Daoy (cell line): ENCODE measurements at regions not wholly inside any gene's neighbourhood (a gene's known extent, or its start where the extent isn't known, plus 50 kb on each side); places are given as distances from the start of the nearest gene placed in this dataset.
"Not testable (repeated sequence)": the region's sequence is repeated elsewhere in the genome, so short reads cannot be mapped to it uniquely, and the experiment has no call there.

Experiments used
- DNase-seq: peaks from one replicate; pipeline ENCODE4 v3.0.0-alpha.2; 2015; ENCODE audit warnings: low read depth

DNA sequence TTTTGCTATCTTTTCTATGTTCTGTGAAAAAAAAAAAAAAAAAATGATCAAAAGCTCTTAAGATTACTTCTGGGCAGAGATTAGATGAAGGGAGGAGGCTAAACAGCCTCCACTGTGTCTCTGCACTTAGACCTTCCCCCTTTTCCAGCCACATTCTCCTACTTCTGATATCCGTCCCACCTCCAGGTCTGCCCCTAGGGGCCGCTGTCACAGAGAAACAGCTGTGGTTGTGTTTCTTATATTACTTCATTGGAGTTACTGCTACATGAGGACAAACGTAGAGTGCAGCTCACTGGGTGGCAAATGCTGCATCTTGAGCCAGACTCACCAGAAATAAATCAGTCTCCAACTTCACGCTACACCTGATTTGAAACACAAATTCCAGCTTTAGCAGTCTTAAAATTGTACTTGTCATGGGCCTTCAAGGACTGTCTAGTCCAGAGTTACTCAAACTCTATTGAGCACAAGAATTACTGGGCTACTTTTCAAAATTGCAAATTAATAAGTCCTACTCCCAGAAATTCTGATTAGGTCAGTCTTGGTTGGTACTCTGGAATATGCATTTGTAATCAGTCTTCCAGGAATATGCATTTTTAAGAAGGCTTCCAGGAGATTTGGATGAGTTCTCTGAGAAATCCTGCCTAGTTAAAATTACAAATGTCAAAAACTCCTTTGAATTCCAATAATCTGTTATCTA, 125.2 kb upstream of the PTBP2 start:
- DNase-seq = peak; percentile 66

DNA sequence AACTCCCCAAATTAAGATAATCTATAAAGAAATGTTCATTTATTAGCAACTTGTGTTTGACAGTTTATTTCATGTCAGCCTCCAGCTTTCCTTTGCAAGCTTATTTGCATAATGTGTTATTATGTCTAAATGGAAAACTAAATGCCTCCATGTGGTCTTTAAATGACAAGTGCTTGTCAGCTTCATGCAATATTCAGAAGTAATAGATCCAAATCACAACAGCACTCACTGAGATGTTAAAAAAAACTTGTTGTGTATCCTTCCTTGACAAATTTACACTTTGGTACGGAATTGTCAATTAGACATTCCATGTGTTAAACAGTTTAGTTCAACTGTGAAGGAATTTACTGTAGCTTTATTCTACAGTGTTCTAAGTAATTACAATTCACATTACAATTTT, 124.4 kb upstream of the PTBP2 start:
- no peak for DNase-seq

DNA sequence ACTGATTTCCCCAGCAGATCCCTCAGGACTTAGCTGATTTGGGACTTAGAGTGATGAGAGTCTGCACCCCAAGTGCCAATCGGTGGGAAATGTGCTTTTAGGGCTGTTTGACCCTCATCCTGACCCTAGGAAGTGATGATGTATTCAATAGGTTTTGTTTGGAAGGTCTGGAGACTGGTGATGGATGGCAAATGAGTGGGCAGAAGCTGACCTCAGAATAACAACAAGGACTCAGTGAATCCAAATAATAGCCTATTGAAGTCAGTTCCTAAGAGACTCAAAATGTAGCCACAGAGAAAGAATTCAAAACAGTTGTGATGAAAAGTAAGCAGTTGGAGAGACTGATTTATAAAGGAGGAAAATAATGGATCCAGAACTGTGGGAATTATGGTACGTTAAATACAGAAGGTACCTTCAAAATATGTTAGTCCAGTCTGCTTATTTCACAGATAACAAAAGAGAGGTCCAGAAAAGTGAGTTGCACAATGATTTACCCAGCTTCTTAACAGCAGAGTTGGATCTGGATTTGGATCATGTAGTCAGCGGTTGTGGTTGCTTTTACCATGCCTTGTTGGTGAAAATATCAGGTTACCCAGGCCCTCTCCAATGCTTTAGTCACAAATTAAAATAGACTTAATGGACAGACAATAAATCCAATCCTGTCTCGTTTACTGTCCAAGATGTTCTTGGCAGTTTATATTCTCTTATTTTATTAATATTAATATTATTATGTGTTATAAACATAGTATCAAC, 123.0 kb upstream of the PTBP2 start:
- DNase-seq = peak; percentile 57

DNA sequence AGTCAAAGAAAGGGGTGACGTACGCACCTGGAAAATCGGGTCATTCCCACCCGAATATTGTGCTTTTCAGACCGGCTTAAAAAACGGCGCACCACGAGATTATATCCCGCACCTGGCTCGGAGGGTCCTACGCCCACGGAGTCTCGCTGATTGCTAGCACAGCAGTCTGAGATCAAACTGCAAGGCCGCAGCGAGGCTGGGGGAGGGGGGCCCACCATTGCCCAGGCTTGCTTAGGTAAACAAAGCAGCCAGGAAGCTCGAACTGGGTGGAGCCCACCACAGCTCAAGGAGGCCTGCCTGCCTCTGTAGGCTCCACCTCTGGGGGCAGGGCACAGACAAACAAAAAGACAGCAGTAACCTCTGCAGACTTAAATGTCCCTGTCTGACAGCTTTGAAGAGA, 117.0 kb upstream of the PTBP2 start:
- not testable (repeated sequence) for DNase-seq

DNA sequence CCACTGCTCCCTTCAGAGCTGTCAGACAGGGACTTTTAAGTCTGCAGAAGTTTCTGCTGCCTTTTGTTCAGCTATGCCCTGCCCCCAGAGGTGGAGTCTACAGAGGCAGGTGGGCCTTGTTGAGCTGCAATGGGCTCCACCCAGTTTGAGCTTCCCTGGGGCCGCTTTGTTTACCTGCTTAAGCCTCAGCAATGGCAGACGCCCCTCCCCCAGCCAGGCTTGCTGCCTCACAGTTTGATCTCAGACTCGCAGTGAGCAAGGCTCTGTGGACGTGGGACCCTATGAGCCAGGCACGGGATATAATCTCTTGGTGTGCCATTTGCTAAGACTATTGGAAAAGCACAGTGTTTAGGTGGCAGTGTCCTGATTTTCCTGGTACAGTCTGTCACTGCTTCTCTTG, 104.2 kb upstream of the PTBP2 start:
- DNase-seq = not testable (repeated sequence)

DNA sequence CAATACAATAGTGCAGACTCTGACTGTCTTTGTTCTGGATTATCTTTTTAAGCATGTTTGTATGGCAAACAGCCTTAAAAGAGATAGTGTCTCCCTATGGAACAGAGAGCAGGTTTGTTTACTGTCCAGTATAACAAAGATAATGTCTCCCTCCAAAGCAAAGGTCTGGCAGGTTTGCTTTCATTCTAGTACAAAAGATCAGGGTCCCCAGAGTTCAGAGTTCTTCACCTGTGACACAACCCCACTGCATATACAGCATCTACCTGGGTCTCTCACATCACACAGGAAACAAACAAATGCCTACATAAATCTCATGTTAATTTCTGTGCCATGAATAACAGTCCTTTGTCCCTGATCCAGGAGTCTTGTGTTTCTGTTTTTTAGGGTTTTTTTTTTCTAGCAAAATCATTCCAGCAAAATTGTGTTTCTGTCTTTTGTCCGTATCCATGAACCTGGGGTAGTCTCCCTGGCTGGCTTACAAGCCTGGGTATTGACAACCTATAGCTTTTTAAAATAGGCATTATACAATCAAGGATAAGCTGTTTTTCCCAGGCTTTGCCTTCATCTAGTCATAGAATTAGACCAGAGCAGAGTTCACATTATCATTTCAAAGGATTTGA, 89.4 kb upstream of the PTBP2 start:
- no peak for DNase-seq

DNA sequence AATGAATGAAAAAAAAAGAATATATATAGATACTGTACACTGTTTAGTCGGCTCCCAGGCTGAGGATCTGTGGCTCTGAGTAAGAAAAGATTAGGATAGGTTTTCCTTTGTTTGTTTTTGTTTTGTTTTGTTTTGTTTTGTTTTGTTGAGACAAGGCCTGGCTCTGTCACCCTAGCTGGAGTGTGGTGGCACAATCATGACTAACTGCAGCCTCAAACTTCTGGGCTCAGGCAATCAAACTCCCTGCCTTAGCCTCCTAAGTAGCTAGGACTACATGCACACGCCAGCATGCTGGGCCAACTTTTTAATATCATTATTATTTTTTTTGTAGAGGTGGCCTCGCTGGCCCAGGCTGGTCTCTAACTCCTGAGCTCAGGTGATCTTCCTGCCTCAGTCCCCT, 87.9 kb upstream of the PTBP2 start:
- peak; percentile 19 for DNase-seq

DNA sequence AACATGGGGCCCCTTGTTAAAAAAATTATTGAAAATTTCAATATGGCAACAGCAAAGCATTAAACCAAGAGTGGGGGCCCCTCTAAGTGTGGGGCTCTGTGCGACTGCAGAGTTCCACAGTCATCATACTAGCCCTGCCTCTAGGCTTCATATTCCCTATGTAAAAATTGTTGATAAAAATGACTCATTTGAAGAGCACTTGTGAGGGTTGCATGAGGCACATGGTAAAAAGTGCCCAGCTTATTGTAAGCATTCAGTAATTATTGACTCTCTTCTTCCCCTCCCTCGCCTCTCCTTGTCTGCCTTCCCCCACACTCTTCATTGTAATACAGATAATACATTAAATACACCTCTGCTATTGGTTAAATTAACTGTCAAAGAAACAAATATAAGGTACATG, 86.7 kb upstream of the PTBP2 start:
- peak; percentile 37 for DNase-seq

DNA sequence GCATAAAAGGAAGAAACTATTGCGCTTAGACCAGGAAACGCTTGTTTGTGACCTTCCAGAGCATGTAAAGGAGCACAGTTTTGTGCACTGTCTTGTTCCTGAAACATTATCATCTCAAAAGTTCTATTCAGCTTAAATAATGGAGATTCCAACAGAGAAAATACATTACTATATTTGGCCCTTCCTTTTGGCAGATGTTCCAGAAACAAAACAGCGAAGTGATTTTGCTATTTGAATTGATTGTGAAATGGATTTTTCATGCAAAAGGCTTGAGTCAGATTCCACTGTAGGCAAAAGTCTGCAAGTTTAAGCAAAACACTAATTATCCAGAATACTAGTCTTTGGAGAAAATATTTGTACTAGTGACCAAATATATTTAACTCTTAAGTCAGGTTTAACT, 80.3 kb upstream of the PTBP2 start:
- no peak for DNase-seq

DNA sequence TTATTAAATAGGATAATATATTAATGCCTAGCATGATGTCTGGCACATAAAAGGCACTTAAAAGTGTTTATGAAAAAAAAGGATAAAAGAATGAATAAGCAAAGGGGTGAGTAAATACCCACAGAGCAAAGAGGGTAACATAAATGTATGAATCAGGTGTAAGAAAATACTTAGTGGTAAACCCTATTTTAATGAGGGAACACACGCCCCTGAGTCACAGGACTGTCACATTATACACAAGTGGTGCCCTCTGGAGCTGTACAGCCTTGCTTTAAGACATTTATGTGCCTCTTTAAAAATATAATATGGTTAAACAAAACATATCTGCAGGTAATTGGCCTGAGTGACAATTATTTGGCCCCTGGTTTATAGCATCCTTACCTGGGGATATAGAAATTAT, 78.1 kb upstream of the PTBP2 start:
- peak; percentile 46 for DNase-seq

DNA sequence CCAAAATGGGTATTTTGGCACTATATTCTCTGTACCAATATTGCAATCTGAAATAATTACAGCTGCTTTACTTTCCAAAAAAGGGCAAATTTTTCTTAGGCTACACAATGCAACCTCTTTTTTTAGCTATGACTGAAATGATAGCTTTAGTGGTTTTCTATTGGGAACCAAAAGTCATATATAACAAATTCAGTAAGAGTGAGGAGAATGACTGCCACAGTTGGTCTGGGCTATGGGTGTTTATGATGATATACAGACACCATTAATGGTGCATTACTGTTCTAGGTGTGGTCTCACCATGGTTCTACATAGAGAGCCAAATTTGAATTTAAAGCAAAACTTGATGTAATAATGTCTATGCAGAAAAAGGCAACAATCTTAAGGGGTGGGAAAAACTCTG, 72.3 kb upstream of the PTBP2 start:
- no peak for DNase-seq

DNA sequence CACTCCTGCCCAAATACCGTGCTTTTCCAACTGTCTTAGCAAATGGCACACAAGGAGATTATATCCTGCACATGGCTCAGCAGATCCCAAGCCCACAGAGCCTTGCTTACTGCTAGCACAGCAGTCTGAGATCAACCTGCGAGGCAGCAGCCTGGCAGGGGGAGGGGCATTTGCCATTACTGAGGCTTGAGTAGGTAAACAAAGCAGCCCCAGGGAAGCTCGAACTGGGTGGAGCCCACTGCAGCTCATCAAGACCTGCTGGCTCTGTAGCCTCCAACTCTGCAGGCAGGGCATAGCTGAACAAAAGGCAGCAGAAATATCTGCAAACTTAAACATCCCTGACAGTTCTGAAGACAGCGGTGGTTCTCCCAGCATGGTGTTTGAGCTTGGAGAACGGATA, 70.1 kb upstream of the PTBP2 start:
- no peak for DNase-seq

DNA sequence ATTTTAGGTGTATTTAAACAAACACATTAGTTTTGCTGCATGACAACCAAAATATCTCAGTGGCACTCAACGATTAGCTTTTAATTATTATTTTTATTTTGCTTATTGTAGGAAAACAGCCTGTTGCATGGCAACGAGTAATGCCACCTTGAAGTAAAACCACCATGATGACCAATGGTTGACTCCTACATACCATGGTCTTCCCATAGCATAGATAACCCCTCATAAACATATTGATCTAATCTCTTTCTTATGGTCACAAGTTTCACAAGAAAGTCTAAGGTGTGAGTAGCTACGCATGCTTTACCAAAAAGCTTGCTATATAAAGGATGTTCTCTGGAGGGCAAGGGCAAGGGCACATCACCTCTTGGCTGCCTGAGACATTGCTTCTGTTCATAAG, 61.5 kb upstream of the PTBP2 start:
- DNase-seq = no peak

DNA sequence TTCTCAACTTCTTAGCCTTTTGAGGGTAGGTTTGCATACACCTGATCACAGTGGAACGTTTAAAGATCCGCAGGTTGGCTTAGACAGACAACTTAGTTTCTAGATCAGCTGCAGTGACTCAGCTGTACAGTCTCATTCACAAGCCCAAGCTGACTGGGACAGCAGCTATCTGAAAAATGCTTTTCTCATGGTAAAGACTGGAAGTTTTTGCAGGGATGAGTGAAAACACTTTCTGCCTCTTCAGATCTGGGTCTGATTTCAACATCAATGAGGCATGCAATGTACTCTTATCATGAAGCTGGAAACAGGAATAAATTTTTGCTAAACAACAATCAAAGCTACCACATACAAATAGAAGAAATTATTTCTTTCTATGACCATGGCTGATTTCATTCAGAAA, 61.1 kb upstream of the PTBP2 start:
- no peak for DNase-seq
